DND-41 (cell line): ENCODE measurements at regions not wholly inside any gene's neighbourhood (a gene's known extent, or its start where the extent isn't known, plus 50 kb on each side); places are given as distances from the start of the nearest gene placed in this dataset.

Source experiments
- ATAC-seq: fragments of 200-7000 bp; cut with Tn5 transposase; 3 replicates; pipeline ENCODE4 v1.9.1; 2021; ENCODE audit warnings: low read depth; ENCODE audit not compliant: insufficient read depth
- DNase-seq: peaks from one replicate; pipeline ENCODE4 v3.0.0-alpha.2; 2020
- H2AFZ ChIP-seq: 2 replicates; pipeline ENCODE4 v1.6.0; 2012; ENCODE audit warnings: low read depth, low read length
- H3K27ac ChIP-seq: 2 replicates; pipeline ENCODE4 v1.5.1; 2012; ENCODE audit warnings: low read length, inconsistent platforms
- H3K27me3 ChIP-seq: fragments of 200-600 bp; sonication (generic); 2 replicates; pipeline ENCODE4 v1.6.0; 2012; ENCODE audit warnings: low read length, mild to moderate bottlenecking, inconsistent platforms; ENCODE audit not compliant: insufficient read depth, poor library complexity
- H3K36me3 ChIP-seq: 2 replicates; pipeline ENCODE4 v1.5.1; 2012; ENCODE audit warnings: low read length, inconsistent platforms; ENCODE audit not compliant: insufficient read depth
- H3K4me1 ChIP-seq: 2 replicates; pipeline ENCODE4 v1.5.1; 2012; ENCODE audit warnings: mild to moderate bottlenecking, low read length; ENCODE audit not compliant: insufficient read depth
- H3K4me2 ChIP-seq: 2 replicates; pipeline ENCODE4 v1.6.0; 2012; ENCODE audit warnings: mild to moderate bottlenecking, moderate library complexity, low read length, inconsistent platforms; ENCODE audit not compliant: insufficient read depth
- H3K4me3 ChIP-seq, 2 experiments: fragments of 200-600 bp in 1 of 2; shearing (Covaris generic) in 1 of 2; 2 replicates each; pipeline ENCODE4 v1.5.1; 2012 to 2016; ENCODE audit warnings: inconsistent platforms in 2 of 2, low read length in 2 of 2, mild to moderate bottlenecking in 2 of 2, low read depth in 1 of 2, moderate library complexity in 1 of 2
- H3K79me2 ChIP-seq: 2 replicates; pipeline ENCODE4 v1.6.0; 2012; ENCODE audit warnings: low read length, inconsistent platforms; ENCODE audit not compliant: insufficient read depth
- H3K9ac ChIP-seq: 2 replicates; pipeline ENCODE4 v1.6.0; 2012; ENCODE audit warnings: low read depth, mild to moderate bottlenecking, inconsistent platforms, low read length, moderate library complexity
- H3K9me3 ChIP-seq: 2 replicates; pipeline ENCODE4 v1.5.1; 2012; ENCODE audit warnings: low read length, moderate library complexity, mild to moderate bottlenecking, inconsistent platforms; ENCODE audit not compliant: insufficient read depth, severe bottlenecking
- H4K20me1 ChIP-seq: 2 replicates; pipeline ENCODE4 v1.6.0; 2012; ENCODE audit warnings: low read length; ENCODE audit not compliant: insufficient read depth
- EZH2 ChIP-seq: IDR thresholded peaks from 3 replicates; pipeline ENCODE4 v1.6.1; 2012; ENCODE audit warnings: borderline replicate concordance, low read depth, mild to moderate bottlenecking, moderate library complexity, low read length, inconsistent platforms; ENCODE audit not compliant: severe bottlenecking
- TF ChIP-seq, protein P1 (sequence below): IDR thresholded peaks from 2 replicates; pipeline ENCODE4 v1.5.1; 2012; ENCODE audit warnings: borderline replicate concordance, low read length, moderate library complexity, mild to moderate bottlenecking; ENCODE audit not compliant: poor library complexity, severe bottlenecking; ENCODE audit errors: extremely low read depth

DNA sequence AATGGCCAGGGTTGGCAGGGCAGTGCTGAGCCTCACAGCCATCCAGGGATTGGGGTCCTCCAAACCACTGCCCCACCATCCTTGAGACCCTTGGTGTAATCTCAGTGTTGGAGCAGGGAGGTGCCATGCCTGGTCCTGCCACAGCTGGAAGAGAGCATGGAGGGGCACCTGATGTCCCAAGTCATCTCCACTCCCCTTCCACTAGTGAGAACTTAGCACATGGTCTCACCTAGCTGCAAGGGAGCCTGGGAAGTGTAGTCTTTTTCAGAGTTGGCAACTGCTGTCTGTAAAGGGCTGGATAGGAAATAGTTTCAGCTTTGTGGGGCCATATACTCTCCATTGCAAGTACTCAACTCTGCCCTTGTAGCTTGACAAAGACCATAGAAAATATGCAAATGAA, 238.7 kb downstream of the RPS24 start:
- TF ChIP-seq, protein P1, sequence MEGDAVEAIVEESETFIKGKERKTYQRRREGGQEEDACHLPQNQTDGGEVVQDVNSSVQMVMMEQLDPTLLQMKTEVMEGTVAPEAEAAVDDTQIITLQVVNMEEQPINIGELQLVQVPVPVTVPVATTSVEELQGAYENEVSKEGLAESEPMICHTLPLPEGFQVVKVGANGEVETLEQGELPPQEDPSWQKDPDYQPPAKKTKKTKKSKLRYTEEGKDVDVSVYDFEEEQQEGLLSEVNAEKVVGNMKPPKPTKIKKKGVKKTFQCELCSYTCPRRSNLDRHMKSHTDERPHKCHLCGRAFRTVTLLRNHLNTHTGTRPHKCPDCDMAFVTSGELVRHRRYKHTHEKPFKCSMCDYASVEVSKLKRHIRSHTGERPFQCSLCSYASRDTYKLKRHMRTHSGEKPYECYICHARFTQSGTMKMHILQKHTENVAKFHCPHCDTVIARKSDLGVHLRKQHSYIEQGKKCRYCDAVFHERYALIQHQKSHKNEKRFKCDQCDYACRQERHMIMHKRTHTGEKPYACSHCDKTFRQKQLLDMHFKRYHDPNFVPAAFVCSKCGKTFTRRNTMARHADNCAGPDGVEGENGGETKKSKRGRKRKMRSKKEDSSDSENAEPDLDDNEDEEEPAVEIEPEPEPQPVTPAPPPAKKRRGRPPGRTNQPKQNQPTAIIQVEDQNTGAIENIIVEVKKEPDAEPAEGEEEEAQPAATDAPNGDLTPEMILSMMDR: no peak
- no peak for TF ChIP-seq EZH2
- Histone ChIP-seq H3K9me3 (peaks cover 4% of the 10 kb centered on the region), H3K36me3 (no peaks in the 10 kb centered on the region), H3K27ac (no peak overlapping the region), H3K4me2 (no peak overlapping the region), H3K27me3 (peaks cover 6% of the 10 kb centered on the region), H3K9ac (no peak overlapping the region), H3K79me2 (no peaks in the 10 kb centered on the region), H3K4me3 (no peak overlapping the region), H4K20me1 (no peaks in the 10 kb centered on the region), H3K4me1 (no peaks in the 10 kb centered on the region), H2AFZ (no peak overlapping the region)
- DNase-seq (no peak), ATAC-seq (no peak)

DNA sequence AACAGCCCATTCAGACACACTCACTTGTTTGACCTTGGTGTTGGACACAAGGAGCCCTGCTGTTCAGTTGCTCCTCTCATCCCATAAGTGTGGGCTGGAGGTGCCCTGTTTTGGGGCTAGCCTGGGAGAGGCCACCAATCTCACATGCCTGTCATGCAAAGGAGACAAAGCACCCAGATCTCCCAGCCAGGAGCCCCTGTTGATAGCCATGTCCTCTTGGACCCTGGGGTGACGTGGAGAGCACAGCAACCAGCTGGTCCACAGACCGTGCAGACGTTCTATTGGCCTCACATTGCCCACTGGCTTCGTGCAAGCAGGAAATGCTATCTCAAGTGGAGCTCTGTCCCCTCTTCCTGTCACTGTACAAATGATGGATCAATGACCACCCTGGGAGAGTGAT, 240.8 kb downstream of the RPS24 start:
- no peak overlapping the region for H3K4me3 ChIP-seq
- H3K27me3 ChIP-seq: peaks cover 6% of the 10 kb centered on the region
- no peaks in the 10 kb centered on the region for H4K20me1 ChIP-seq
- no peak for ATAC-seq
- no peak overlapping the region for H3K9ac ChIP-seq
- no peaks in the 10 kb centered on the region for H3K36me3 ChIP-seq
- H3K9me3 ChIP-seq: peaks cover 4% of the 10 kb centered on the region
- no peak overlapping the region for H3K4me2 ChIP-seq
- no peak for TF ChIP-seq EZH2
- TF ChIP-seq, protein P1: no peak
- no peak overlapping the region for H3K27ac ChIP-seq
- H2AFZ ChIP-seq: no peak overlapping the region
- DNase-seq: no peak
- no peaks in the 10 kb centered on the region for H3K79me2 ChIP-seq
- H3K4me1 ChIP-seq: no peaks in the 10 kb centered on the region

DNA sequence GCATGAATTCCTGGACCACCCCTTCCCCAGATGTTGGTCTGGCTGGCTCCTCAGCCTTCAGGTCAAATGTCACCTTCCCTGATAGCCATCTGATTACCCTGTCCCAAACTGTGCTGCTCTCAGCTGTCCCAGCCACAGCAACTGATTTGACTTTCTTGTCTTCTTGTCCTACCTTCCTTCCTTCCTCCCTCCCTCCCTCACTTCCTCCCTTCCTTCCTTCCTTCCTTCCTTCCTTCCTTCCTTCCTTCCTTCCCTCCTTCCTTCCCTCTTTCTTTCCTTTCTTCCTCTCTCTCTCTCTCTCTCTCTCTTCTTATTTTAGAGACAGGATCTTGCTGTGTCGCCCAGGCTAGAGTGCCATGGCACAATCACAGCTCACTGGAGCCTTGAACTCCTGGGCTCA, 242.5 kb downstream of the RPS24 start:
- Histone ChIP-seq H3K4me1 (no peaks in the 10 kb centered on the region), H3K36me3 (no peaks in the 10 kb centered on the region), H3K4me3 (no peak overlapping the region), H3K4me2 (no peak overlapping the region), H3K9me3 (peaks cover 4% of the 10 kb centered on the region), H3K79me2 (no peaks in the 10 kb centered on the region), H4K20me1 (no peaks in the 10 kb centered on the region), H3K27me3 (peaks cover 6% of the 10 kb centered on the region), H3K27ac (no peak overlapping the region), H2AFZ (no peak overlapping the region), H3K9ac (no peak overlapping the region)
- no peak for DNase-seq
- no peak for TF ChIP-seq EZH2
- TF ChIP-seq, protein P1: no peak
- no peak for ATAC-seq

DNA sequence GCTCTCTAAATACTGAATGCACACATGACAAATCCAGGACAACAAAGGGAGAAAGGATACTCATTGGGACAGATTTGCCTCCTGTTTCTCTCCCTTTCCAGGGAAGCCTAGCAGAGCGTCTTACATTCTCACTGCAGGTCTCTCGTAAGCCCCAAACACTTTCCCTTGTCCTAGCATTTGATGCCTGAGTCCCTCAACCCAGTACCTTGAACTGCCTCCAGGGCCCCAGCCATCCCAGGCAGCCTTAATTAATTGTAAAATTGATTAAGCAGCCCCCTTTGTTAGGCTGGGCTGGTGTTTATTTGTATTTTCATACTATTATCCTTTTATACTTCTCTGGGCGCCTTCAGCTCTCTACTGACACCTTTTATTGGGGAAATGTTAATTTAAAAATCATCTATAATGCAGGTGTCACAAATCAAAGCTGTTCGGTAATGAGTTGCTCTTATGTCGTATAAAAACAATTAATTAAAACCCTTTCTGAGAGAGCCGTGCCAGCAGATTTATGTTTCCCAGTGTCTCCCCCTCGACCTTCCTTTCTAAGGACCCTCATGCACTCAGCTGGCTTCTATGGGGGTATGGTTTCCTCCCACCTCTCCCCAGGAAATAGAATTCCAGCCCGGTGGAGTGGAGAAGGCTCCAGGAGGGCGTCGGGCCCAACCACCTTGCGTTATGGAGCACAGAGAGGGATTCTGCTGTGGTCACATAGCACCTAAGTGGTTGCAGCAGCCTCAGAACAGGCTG, 243.8 kb downstream of the RPS24 start:
- Histone ChIP-seq H3K9me3 (no peaks in the 10 kb centered on the region), H4K20me1 (peaks cover 3% of the 10 kb centered on the region; the same call in 1 of the 2 replicates), H3K4me2 (no peak overlapping the region), H3K79me2 (no peaks in the 10 kb centered on the region), H3K4me1 (no peaks in the 10 kb centered on the region), H2AFZ (no peak overlapping the region), H3K36me3 (no peaks in the 10 kb centered on the region), H3K4me3 (no peak overlapping the region), H3K27ac (no peak overlapping the region), H3K9ac (no peak overlapping the region), H3K27me3 (peaks cover 8% of the 10 kb centered on the region)
- TF ChIP-seq, protein P1: no peak
- no peak for TF ChIP-seq EZH2
- ATAC-seq (no peak), DNase-seq (no peak)
